HG03571 (cell line): ENCODE measurements at regions not wholly inside any gene's neighbourhood (a gene's known extent, or its start where the extent isn't known, plus 50 kb on each side); places are given as distances from the start of the nearest gene placed in this dataset.
"Not testable (repeated sequence)": the region's sequence is repeated elsewhere in the genome, so short reads cannot be mapped to it uniquely, and the experiment has no call there.

Experiments
- ATAC-seq: cut with Tn5 transposase; IDR thresholded peaks from one replicate; pipeline ENCODE4 v1.9.1; 2021; ENCODE audit not compliant: unreplicated experiment

- ATAC-seq: no peak
Observed at GRCh38 chr2:228367356-228367755, 185.9 kb upstream of the SPHKAP start.

GRCh38 chr2:228359473-228359872 lies 178.0 kb upstream of the SPHKAP start:
- ATAC-seq: no peak

- no peak for ATAC-seq
Observed at GRCh38 chr2:228355897-228356296, 174.4 kb upstream of the SPHKAP start.

- not testable (repeated sequence) for ATAC-seq
Observed at GRCh38 chr2:228352980-228353379, 171.5 kb upstream of the SPHKAP start.

- no peak for ATAC-seq
Observed at GRCh38 chr2:228352048-228352447, 170.6 kb upstream of the SPHKAP start.

- no peak for ATAC-seq
Observed at GRCh38 chr2:228348516-228349064, 167.1 kb upstream of the SPHKAP start.

GRCh38 chr2:228344531-228344930 lies 163.0 kb upstream of the SPHKAP start:
- ATAC-seq: no peak

GRCh38 chr2:228339525-228339924 lies 158.0 kb upstream of the SPHKAP start:
- ATAC-seq: no peak

- no peak for ATAC-seq
Observed at GRCh38 chr2:228334180-228334579, 152.7 kb upstream of the SPHKAP start.

- no peak for ATAC-seq
Observed at GRCh38 chr2:228329282-228329681, 147.8 kb upstream of the SPHKAP start.

- no peak for ATAC-seq
Observed at GRCh38 chr2:228321015-228321414, 139.5 kb upstream of the SPHKAP start.

- ATAC-seq: no peak
Observed at GRCh38 chr2:228318218-228318617, 136.7 kb upstream of the SPHKAP start.

GRCh38 chr2:228312172-228312571 lies 130.7 kb upstream of the SPHKAP start:
- ATAC-seq: no peak

GRCh38 chr2:228303960-228304359 lies 122.5 kb upstream of the SPHKAP start:
- ATAC-seq: no peak

- ATAC-seq: no peak
Observed at GRCh38 chr2:228283491-228284171, 102.1 kb upstream of the SPHKAP start.

- ATAC-seq: no peak
Observed at GRCh38 chr2:228282376-228282775, 100.9 kb upstream of the SPHKAP start.

- no peak for ATAC-seq
Observed at GRCh38 chr2:228273159-228273558, 91.7 kb upstream of the SPHKAP start.

- ATAC-seq: no peak
Observed at GRCh38 chr2:228269351-228269750, 87.9 kb upstream of the SPHKAP start.

GRCh38 chr2:228268756-228269155 lies 87.3 kb upstream of the SPHKAP start:
- ATAC-seq: no peak

GRCh38 chr2:228268301-228268700 lies 86.8 kb upstream of the SPHKAP start:
- ATAC-seq: no peak

GRCh38 chr2:228263156-228263555 lies 81.7 kb upstream of the SPHKAP start:
- no peak for ATAC-seq

- ATAC-seq: no peak
Observed at GRCh38 chr2:228261546-228261945, 80.1 kb upstream of the SPHKAP start.

GRCh38 chr2:228257379-228257778 lies 75.9 kb upstream of the SPHKAP start:
- no peak for ATAC-seq
